HG02870 (cell line): ENCODE measurements at regions not wholly inside any gene's neighbourhood (a gene's known extent, or its start where the extent isn't known, plus 50 kb on each side); places are given as distances from the start of the nearest gene placed in this dataset.

ENCODE experiments used
- ATAC-seq: cut with Tn5 transposase; IDR thresholded peaks from one replicate; pipeline ENCODE4 v1.9.1; 2021; ENCODE audit warnings: mild to moderate bottlenecking, moderate library complexity; ENCODE audit not compliant: unreplicated experiment

DNA sequence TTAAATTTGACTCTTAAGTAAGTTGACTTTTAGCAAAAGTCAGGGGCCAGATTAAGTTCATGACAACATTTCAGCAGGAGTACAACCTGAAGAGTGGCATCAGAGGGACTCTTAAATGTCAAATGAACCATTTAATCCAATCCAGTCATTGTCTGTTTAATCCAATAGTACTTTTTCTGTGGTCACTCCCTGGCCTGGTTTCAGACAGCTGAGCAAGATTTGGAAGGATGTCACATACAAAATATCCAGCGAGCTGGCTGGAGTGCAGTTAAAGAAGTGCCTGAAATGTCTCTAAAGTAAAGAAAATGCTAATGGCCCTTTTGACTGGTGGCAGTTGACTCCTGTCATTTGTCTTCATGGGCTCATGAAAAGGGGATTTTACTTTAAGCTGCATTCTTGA lies 1082.1 kb downstream of the AACS start:
- no peak for ATAC-seq

DNA sequence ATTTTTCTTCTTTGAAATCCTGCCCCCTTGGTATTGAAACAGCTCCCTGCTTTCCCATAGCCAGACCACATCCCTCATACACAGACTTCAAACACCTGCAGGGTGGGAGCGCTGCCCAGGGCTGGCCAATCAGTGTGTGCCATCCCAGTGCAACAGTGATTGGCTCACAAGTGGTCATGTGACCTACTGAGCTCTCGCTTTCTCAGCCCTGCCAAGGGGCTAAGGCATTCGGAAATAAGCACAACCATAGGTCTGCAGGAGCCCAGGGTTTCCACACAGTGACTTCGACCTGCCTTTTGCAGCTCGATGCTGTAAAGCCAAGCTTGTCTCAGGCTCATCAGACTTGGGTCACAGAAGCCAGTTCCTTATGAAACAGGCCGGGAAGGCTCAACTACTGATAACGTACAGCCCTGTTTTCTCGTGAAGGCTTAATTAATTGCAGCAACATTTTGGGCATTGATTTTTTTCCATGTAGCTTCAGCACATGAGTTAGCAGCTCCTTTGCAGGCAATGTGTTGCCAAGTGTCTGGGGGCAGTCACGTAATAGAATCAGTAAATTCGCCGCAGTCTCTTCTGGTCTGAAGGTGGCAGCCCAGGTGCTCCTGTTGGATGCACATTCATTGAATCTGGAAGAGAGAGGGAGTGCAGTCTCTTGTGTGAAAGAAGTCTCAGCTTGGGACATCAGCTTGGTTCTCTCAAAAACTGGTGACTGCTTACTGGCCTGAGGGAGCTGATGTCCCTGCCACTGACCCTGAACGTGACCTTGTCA lies 1091.8 kb downstream of the AACS start:
- no peak for ATAC-seq

DNA sequence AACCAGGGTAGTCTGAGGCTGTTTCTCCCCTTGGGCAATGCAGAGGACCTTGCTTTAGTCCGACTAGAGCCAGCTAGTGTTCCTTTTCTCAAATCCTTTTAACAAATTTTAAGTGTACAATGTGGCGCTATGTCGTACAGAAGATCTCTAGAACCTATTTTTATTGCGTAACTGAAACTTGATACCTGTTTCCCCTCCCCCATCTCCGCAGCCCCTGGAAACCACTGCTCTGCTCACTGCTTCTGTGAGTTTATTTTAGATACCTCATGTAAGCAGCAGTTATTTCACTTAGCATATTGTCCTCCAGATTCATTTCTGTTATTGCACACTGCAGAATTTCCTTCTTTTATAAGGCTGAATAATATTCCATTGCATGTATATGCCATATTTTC lies 1092.3 kb downstream of the AACS start:
- no peak for ATAC-seq

DNA sequence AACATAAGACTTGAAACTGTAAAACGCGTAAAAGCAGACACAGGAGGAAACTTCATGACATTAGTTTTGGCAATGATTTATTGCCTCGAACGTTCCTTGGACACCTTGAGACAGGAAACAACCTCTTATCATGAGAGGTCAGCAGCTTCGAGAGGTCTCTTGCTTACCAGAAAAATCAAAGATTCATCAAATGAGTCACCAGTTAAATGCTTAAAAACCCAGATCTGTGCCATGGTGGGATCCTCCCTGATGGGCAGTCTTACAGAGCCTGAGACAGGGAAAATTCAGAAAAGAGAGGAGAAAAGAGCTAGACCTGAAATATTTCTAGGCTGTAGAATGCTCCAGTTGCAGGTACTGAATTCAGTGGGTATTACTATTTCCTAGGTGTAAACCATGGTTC lies 1093.9 kb downstream of the AACS start:
- no peak for ATAC-seq

DNA sequence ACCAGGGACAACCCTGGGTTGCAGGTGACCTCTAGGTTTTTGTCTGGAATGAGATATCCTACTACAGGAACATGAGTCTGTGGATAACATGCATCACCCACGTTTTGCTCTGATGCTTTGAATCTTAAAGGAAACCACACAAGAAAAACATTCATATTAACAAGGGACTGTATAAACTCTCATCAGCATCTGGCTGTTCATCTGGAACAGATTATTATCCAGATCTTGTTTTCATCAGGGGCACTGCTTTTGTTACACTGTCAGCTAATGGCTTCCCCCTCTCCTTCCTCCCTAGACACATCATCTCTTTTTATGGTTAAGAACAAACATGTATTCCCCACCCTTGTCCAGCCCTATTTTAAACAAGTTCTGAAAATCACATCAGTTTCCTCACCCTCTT lies 1095.7 kb downstream of the AACS start:
- no peak for ATAC-seq

DNA sequence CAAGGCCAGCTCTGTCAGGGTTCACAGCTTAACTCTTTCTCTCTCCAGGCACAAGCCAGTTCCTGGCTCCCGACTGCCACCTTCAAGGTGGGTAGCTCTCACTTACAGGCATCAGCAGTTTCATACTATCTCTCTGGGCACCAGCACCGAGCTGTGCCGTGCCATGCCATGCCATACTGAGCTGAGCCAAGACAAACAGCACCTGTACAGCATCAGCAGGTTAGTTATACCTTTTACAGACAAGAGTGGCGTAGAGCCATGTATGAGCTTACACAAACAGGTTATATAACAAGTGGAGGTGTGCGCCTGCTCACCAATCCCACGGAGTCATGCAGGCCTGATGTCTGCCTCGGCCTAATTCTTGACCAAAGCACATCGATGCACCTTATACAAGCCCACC lies 1098.7 kb downstream of the AACS start:
- ATAC-seq: no peak

DNA sequence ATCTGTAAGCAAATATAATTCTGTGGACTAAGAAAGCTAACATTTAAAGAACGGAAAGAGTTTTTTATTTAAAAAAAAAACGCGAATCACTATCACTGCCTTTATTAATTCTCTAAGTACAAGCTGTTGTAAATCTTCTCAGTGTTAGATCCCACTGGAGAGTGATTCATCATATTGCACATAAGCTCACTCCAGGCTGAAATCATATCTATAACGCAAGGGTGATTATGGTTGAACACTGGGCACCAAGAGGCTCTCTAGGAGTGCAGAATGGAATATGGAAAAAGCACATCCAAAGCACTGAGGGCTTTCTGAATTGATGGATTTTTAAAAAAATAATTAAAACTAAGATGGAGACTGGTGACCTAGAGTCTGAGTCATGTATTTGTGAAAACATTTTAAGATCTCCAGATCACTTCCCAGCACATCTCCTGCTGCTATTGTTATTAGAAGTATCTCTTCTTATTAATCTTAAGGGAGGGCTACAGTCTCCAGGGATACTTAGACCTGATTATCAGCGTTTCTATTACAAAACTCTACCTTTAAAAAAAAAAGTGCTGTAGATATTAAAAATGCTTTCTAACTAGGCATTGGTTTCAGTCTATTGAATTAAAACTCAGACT lies 1106.8 kb downstream of the AACS start:
- ATAC-seq: no peak

DNA sequence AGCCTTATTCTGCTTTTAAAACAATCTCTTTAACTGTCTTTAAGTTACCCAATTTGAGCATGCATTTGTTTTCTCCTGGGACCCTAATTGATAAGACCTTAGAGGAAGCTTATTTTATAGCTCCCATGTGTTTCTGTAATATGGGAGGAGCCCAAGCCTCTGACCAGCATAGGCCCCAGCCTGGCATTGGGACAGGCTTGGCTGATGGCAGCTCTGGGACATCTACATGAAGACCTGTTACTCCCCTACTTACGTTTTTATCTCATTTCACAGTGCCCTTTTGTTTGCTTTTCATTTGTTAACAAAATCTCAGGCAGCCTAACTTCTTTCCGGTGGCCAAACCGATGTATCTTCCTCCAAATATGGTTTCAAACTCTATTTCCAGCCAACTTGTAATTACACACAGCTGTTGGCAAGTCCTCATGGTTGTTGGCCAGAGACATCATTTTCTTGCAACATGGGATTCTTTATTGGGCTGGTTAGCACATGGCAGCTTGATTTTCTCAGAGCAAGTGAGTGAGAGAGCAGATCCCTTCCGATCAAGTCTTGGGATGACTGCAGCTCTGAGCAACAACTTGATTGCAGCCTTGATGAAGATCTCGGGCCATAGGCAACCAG lies 1117.5 kb downstream of the AACS start:
- ATAC-seq: no peak

DNA sequence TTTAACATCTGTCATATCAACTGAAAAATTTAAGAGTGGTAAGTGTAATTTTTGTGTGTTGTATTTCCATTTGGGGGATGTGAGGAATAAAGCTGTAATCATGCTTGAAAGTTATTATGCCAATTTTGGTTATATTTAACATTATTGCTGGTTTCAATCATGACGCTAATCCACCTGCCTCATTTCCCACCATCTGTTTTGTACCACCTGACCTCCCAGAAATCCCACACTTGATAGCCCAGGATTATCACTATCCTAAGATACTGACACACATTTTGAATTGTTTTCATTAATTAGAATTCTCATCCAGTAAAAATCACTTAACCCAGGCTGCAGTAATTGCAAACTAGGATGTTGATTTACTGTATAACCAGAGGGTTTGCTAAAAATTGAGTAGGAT lies 1119.8 kb downstream of the AACS start:
- no peak for ATAC-seq

DNA sequence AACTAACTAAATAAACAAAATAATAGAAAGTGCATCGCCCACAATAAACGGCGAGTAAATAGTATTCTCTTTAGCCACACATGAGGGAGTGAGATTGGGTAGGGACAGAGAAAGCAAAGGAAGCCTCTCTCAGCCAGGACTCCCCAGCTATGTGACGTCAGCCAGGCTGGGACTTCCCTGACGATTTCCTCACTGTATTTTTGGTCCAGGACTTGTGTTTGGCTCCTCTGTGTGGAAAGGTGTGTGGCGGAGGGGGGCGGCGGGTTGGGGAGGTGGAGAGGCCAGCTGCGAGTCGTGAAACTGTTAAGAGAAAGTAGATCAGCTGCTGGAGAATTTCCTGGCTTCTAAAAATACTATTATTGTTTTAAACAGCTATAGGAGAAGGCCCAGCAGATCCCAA lies 1124.6 kb downstream of the AACS start:
- ATAC-seq: no peak

DNA sequence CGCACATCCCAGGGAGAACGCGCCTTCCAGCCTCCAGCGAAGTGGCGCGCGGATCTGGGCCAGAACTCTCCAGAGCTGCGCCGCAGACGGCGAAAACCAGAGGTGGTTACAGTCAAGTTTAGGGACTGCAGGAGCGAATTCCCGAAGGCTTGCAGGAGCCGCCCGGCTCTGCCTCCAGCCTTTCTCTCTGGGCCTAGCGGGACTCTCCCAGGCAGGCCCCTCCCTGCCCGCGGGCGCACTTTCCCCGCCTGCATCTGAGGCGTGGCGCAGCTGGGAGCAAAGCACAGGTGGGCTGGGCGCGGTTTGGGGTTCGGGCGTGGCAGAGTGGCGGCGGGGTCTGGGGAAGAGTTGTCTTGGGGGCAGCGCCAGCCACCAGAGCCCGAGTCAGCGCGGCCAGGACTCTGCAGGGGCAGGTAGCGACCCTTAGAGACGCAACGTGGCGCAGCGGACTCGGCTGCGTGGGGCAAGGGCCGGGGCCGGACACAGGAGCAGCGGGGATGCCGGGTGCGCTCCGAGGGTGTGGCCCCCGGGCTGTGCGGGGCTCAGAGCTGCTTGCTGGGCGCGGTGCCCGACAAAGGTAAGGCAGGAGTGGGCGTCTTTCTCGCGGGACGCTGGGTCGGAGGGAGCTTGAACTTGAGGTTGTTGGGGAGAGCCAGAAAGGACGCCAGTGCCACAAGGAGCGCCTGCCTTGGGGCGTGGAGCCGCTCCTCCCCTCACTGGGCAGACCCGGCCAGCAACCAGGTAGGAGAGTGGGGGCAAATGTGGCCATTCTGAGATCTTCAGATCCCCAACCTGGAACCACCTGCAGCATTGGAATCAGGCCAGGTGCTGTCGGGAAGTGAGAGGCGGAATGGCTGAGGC lies 1126.0 kb downstream of the AACS start:
- ATAC-seq: no peak

DNA sequence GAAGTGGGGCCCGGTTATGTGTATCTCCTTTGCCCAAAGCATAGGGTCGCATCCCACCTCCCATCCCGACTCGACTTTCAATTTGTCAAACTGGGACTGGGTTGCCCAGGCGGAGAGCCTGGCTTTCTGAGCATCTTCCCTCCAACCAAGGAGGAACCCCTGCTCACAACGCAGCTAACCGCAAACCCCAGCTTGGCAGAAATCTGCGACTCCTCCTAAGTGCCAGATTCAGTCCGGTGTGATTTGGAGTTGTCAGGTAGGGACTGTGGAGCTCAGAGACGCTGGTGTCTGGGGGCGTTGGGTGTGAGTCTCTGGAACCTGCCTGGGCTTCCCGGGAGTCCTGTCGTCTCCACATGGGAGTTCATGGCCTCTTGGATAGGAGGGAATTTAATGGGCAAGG lies 1126.7 kb downstream of the AACS start:
- no peak for ATAC-seq

DNA sequence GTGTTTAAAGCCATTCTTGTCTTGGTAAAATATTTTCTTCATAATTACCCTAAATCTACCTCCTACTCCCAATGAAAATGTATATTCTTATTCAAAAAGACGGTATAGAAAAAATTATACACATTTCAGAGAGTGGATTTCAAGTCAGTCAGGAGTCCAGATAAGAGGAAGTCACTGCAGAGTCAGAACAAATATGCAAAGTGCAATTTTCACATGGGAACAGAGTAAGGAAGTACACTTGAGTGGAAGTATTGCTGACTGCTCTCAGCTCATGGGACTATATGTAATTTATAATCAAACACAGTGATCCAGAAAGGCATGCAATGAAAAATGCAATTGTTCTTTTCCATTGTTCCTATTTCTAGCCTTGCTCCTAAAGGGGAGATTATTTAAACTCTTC lies 1128.0 kb downstream of the AACS start:
- ATAC-seq: no peak

DNA sequence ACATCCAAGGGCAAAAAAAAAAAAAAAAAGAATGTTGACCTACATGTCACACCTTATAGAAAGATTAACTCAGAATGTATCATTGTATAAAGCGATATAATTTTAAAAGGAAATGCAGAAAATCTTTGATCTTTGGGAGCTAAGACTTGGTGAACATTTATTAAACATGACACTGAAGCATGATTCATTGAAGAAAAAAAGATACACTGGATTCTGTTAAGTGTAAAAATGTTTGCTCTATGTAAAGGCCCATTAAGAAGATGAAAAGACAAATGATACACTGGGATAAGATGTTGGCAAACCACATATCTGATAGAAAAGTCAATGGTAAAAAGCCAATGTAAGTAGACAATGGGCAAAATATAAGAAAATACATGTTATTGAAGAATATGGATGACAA lies 1131.0 kb downstream of the AACS start:
- no peak for ATAC-seq

DNA sequence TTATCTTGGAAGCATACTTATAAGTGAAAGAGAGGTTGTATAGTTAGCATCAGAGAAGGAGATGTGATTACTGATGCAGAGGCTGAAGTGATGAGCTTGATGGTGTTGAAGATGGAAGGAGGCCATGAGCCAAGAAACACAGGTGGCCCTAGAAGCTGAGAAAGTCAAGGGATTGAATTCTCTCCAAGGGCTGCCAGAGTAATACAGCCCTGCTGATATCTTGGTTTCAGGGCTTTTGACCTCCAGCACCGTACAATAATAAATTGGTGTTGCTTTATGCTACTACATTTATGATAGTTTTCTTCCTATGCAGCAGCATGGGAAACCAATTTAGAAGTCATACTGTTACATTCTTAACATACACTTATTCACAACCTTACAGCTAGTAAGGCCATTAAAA lies 1133.3 kb downstream of the AACS start:
- no peak for ATAC-seq

DNA sequence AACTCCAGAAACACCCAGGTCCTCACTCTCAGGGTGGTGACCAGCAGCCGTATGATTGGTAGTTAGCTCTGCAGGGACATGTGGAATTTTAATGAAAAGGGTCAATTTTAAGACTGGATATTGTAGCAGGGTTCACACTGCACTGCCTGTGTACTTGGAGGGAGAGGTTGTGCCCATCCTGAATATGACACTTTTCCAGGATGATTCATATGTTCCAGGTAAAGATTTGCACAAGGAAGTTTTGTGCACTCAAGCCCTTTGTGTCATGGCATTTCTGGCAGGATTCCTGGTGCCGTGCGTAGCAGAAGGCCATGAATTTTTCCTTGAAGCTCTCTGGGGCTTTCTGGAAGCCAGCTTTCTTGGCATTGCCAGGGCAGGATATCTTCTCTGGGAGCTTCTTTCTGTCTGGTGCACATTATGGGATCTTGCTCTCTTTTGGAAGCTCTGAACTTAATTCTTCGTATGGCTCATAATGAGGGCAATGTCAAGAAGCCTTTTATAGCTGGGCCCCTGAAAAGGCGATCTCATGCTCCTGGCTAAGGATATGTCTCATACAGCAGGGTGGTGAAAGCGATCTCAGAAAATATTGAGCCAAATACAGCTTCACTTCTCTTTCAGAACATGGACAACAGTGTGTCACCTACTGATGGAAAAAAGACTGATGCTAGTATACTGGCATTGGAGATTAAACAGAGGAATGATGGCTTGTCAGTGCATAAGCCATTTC lies 1133.9 kb downstream of the AACS start:
- no peak for ATAC-seq

DNA sequence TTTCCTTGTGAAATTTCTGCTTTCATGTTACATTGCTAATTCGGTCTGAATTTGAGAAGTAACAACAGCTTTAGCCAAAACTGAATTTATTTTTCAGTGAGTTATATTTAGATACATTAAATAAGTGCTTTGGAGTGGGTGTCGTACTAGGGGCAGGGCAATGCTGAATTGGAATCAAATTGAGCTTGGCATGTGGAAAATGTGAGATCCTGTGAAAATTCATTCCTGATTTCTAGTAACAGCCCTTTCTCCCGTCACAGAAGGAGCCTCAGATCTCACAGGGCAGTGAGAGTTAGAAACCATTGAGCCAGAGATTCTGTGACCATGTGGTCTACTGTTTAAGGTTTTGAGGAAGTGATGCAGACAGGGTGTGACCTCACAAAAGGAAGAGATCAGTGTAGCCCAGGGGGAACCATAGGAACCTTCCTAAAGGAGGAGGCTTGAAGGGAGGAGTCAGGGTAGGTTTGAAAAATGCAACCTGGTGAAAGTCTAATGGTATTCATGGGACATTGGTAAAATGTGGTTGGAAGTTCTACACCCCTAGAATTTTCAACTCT lies 1136.8 kb downstream of the AACS start:
- ATAC-seq: no peak

DNA sequence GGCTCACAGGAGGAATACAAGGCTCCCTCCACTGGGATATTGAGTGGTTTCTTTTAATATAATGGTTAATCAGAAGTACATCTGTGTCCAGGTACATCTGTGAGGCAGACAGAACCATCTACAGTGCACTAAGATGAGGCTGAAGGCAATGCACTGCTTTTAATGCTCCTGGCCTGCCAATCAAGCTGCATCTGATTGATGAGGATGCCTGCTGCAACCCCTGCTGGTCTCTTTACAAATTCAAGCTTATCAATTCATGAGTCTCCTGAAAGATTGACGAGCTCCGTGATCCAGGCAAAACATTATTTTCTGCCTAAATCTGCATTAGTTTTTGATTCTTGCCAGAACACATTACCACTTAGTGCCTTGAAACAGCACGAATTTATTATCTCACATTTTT lies 1139.1 kb downstream of the AACS start:
- no peak for ATAC-seq

DNA sequence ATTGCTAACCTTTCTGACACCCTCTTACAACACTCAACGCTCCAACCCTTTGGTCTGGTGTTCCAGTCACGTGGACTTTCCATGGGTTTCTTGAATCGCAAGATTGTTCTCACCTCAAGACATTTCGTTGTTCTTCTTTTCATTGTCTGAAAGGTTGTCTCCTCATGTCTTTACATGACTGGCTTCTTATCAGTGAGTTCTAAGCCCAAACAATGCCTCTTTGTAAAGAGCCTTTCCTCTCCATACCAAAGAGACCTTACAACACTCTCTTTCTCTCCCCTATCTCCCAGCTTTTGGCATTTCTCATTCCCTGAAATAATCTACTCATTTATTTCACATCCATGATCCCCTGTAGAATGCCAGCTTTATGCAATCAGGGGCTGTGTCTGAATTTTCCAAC lies 1144.8 kb downstream of the AACS start:
- ATAC-seq: no peak

DNA sequence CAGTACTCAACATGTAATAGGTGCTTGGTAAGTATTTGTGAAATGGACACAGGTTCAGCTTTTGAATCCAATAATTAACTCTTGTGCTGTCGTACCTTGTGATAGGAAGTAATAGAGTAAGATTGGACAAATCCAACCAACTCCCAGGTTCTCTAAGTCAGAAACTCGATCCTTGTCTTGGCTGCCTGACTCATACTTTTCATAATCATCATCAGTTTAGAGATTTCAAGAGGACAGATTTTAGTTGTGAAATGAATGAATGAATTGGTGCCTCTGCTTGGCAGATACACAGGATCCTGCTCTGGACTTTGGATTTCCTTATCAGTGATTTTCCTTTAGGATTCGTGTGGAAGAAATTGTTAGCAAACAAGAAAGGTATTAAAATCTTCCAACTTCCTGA lies 1145.2 kb downstream of the AACS start:
- ATAC-seq: no peak

DNA sequence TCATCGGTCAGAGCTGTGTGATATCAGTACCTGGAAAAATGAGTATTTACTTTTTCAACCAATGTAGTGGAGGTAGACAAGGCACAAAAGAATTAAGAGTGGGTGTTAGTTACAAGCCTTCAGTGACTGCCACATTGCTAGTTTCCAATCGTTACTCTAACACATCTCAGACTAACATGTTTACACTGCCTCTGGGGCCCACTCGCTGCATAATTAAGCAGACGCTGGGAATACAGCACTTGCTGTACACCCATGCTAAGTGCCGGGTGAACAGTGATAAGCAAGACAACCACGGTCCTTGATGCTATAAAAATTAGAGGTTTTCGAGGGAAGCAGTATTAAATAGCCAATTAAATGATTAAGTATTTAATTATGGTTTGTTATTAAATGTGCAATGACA lies 1147.6 kb downstream of the AACS start:
- no peak for ATAC-seq
